Loucy (cell line): ENCODE measurements at regions not wholly inside any gene's neighbourhood (a gene's known extent, or its start where the extent isn't known, plus 50 kb on each side); places are given as distances from the start of the nearest gene placed in this dataset.

ENCODE experiments used
- H2AFZ ChIP-seq: fragments of 200-600 bp; sonication (generic); 2 replicates; pipeline ENCODE4 v1.6.0; 2016; ENCODE audit warnings: antibody characterized with exemption, mild to moderate bottlenecking, low read length, moderate library complexity
- H3F3A ChIP-seq: fragments of 200-600 bp; 2 replicates; pipeline ENCODE4 v1.6.0; 2016; ENCODE audit warnings: antibody characterized with exemption, low read depth, mild to moderate bottlenecking
- H3K27me3 ChIP-seq: fragments of 200-600 bp; sonication (generic); 2 replicates; pipeline ENCODE4 v1.6.1; 2014; ENCODE audit warnings: low read length, mild to moderate bottlenecking; ENCODE audit not compliant: insufficient read depth, poor library complexity, severe bottlenecking
- H3K36me3 ChIP-seq: fragments of 200-600 bp; sonication (generic); 2 replicates; pipeline ENCODE4 v1.6.1; 2016; ENCODE audit warnings: low read length; ENCODE audit not compliant: insufficient read depth
- H3K4me1 ChIP-seq: fragments of 200-600 bp; sonication (generic); 2 replicates; pipeline ENCODE4 v1.5.1; 2014; ENCODE audit warnings: low read length, mild to moderate bottlenecking; ENCODE audit not compliant: insufficient read depth, poor library complexity, severe bottlenecking
- H3K4me2 ChIP-seq: fragments of 200-600 bp; sonication (generic); 2 replicates; pipeline ENCODE4 v1.6.0; 2014; ENCODE audit warnings: antibody characterized with exemption, low read length, low read depth, mild to moderate bottlenecking; ENCODE audit not compliant: poor library complexity, severe bottlenecking
- H3K4me3 ChIP-seq: fragments of 200-600 bp; sonication (generic); 2 replicates; pipeline ENCODE4 v1.5.1; 2014; ENCODE audit warnings: low read length, mild to moderate bottlenecking, mixed read lengths; ENCODE audit not compliant: poor library complexity, severe bottlenecking
- H3K79me2 ChIP-seq: fragments of 200-600 bp; sonication (generic); 2 replicates; pipeline ENCODE4 v1.6.1; 2014; ENCODE audit warnings: low read length; ENCODE audit not compliant: insufficient read depth
- H3K9ac ChIP-seq: fragments of 200-600 bp; sonication (generic); 2 replicates; pipeline ENCODE4 v1.6.0; 2014; ENCODE audit warnings: mild to moderate bottlenecking, low read depth, low read length, moderate library complexity; ENCODE audit not compliant: poor library complexity, severe bottlenecking
- H3K9me2 ChIP-seq: fragments of 200-600 bp; sonication (generic); replicated peaks from 2 replicates; pipeline ENCODE4 v1.6.1; 2016; ENCODE audit warnings: low read depth, low read length, mixed read lengths
- H3K9me3 ChIP-seq: fragments of 200-600 bp; sonication (generic); 2 replicates; pipeline ENCODE4 v1.6.1; 2014; ENCODE audit warnings: mild to moderate bottlenecking, antibody characterized with exemption, low read length, low read depth; ENCODE audit not compliant: insufficient read depth
- H4K20me1 ChIP-seq: fragments of 200-600 bp; sonication (generic); 2 replicates; pipeline ENCODE4 v1.6.0; 2014; ENCODE audit warnings: antibody characterized with exemption, low read length, mild to moderate bottlenecking; ENCODE audit not compliant: insufficient read depth, poor library complexity, severe bottlenecking
- CTCF ChIP-seq: fragments of 200-600 bp; sonication (generic); conservative IDR thresholded peaks from 2 replicates; pipeline ENCODE4 v1.5.1; 2014; ENCODE audit warnings: mild to moderate bottlenecking, antibody characterized with exemption, low read length
- EZH2phosphoT487 ChIP-seq: fragments of 200-600 bp; IDR thresholded peaks from 2 replicates; pipeline ENCODE4 v1.6.1; 2018; ENCODE audit warnings: antibody characterized with exemption, mild to moderate bottlenecking, moderate library complexity, borderline replicate concordance

GRCh38 chr2:126750506-126750905, 94.5 kb downstream of the GYPC start:
- no peak overlapping the region for H3K4me3 ChIP-seq
- H3K27me3 ChIP-seq: no peaks in the 10 kb centered on the region

GRCh38 chr2:126751477-126751876, 95.5 kb downstream of the GYPC start:
- Histone ChIP-seq H3K79me2 (no peaks in the 10 kb centered on the region), H3K9me2 (no peaks in the 10 kb centered on the region), H2AFZ (no peak overlapping the region), H3K9me3 (no peaks in the 10 kb centered on the region), H3K27me3 (no peaks in the 10 kb centered on the region), H3K36me3 (no peaks in the 10 kb centered on the region), H3K4me3 (no peak overlapping the region), H3K9ac (no peak overlapping the region), H3F3A (no peaks in the 10 kb centered on the region), H4K20me1 (no peaks in the 10 kb centered on the region), H3K4me2 (no peak overlapping the region), H3K4me1 (peaks cover 8% of the 10 kb centered on the region)
- TF ChIP-seq EZH2phosphoT487 (no peak), CTCF (no peak)

More at GRCh38 chr2:126750506-126750905, 94.5 kb downstream of the GYPC start:
- no peaks in the 10 kb centered on the region for H3K9me2 ChIP-seq
- no peaks in the 10 kb centered on the region for H3F3A ChIP-seq
- H3K9ac ChIP-seq: no peak overlapping the region
- H4K20me1 ChIP-seq: no peaks in the 10 kb centered on the region
- no peaks in the 10 kb centered on the region for H3K9me3 ChIP-seq
- H3K4me1 ChIP-seq: peaks cover 8% of the 10 kb centered on the region
- H3K79me2 ChIP-seq: no peaks in the 10 kb centered on the region
- no peaks in the 10 kb centered on the region for H3K36me3 ChIP-seq
- H2AFZ ChIP-seq: no peak overlapping the region
- TF ChIP-seq CTCF (no peak), EZH2phosphoT487 (no peak)
- H3K4me2 ChIP-seq: no peak overlapping the region

- no peaks in the 10 kb centered on the region for H3K36me3 ChIP-seq
- H3K4me1 ChIP-seq: peaks cover 8% of the 10 kb centered on the region
- no peaks in the 10 kb centered on the region for H3K9me2 ChIP-seq
- no peaks in the 10 kb centered on the region for H3F3A ChIP-seq
- no peak overlapping the region for H2AFZ ChIP-seq
- no peaks in the 10 kb centered on the region for H3K9me3 ChIP-seq
- no peaks in the 10 kb centered on the region for H3K79me2 ChIP-seq
- H3K9ac ChIP-seq: no peak overlapping the region
- H3K4me2 ChIP-seq: no peak overlapping the region
- TF ChIP-seq CTCF (no peak), EZH2phosphoT487 (no peak)
- H3K27me3 ChIP-seq: no peaks in the 10 kb centered on the region
- no peak overlapping the region for H3K4me3 ChIP-seq
- H4K20me1 ChIP-seq: no peaks in the 10 kb centered on the region
Measured at GRCh38 chr2:126752876-126753275, 96.9 kb downstream of the GYPC start.
